ENCODE measurements at regions not wholly inside any gene's neighbourhood (a gene's known extent, or its start where the extent isn't known, plus 50 kb on each side); places are given as distances from the start of the nearest gene placed in this dataset.
A peak's percentile ranks its signal among the peaks of the same experiment; 100 is the strongest.
"Not testable (repeated sequence)": the region's sequence is repeated elsewhere in the genome, so short reads cannot be mapped to it uniquely, and the experiment has no call there.

DNA sequence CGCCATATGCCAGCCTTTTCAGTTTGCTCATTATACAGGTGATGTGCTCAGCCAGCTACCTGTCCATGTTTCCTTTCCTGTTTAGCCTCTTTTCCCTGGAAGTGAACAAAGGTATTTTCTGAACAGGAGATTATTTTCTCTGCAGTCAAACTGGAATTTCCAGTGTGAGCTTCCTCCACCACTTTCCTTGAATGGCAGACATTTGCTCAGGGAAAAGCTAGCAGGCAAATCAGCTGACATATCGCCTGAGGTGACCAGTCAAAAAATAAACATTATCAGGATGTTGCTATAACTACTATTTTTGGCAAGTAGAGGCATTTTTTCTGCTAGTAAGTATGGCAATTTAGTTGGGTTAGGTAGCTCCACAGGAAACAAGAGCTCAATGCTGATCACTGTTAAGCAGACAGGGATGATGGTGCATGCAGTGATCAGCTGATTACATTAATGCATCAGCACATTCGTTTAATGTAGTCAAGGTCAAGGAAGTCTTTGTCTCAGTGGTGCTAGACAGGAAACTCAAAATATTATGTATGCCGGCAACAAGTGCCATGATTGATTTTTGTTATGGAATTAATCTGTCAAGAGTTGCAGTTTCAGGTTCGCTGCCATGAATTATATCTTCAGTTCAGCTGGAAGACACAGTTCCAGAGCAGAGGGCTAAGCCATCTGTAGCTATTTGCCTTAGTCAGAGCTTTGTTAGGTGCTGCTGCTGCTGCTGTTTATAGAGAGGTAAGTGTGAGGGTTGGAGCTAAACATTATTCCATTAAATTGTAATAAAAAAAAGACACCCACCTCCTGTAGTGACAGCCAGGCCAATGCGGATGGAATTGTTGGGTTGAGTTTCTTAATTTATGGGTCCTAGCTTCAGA lies 179.7 kb upstream of the ST6GALNAC5 start:
- no peak for DNase-seq

DNA sequence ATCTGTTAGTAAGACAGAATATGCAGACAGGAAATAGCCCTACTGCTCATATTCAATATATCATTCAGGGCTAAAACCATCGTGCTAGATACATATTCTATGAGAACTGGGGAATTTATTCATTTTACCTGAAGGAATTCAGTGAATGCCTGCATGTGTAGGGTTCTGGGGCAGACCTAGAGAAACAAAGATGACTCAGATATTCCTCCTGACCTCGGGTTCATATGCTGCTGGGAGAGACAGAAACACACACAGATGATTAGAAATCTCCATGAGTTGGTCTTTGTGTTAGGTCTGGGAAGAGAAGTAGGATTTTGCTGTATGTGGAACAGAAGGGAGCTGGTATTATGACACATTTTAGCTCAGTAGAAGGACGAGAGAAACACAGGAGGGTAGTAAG lies 176.5 kb upstream of the ST6GALNAC5 start:
- DNase-seq: no peak

DNA sequence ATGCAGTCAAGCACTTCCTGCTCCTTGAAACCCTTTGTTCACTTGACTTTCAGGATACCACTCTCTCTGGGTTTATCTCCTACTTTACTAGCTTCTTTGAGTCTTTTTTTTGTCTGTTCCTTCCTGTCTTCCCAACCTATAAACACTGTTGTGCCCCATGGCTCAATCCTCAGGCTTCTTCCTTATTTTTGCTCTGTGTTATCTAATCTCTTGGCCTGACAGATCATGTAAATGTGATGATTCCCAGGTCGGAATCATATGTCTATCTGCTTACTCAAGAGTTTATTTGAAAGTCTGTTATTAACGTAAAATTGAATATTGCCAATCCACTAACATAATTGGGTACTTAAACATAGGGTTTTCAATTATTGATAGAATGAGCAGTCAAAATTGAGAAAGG lies 171.7 kb upstream of the ST6GALNAC5 start:
- DNase-seq: no peak

DNA sequence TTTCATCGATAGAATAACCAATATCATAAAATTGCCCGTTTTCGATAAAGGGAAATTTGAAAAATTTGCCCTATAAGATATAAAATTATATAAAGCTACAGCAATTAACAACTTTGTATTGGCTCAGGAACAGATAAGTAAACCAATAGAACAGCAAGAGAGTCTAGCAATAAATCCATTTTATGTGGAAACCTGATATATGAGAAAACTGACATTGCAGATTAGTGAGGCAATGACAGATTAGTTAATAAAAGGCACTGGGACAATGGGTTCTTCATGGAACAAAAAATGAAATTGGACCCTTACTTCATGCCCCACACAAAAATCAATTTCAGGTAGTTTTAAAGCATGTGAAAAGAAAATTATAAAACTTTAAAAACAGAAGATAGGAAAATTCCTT lies 169.9 kb upstream of the ST6GALNAC5 start:
- DNase-seq: peak in 1 of 2 experiments; percentile 5

DNA sequence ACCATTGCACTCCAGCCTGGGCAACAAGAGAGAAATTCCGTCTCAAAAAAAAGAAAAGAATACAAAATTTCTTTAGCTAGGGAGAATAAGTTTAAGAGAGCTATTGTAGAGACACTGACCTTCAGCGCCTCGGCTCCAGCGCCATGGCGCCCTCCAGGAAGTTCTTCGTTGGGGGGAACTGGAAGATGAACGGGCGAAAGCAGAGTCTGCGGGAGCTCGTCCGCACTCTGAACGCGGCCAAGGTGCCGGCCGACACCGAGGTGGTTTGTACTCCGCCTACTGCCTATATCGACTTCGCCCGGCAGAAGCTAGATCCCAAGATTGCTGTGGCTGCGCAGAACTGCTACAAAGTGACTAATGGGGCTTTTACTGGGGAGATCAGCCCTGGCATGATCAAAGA lies 167.6 kb upstream of the ST6GALNAC5 start:
- not testable (repeated sequence) for DNase-seq

DNA sequence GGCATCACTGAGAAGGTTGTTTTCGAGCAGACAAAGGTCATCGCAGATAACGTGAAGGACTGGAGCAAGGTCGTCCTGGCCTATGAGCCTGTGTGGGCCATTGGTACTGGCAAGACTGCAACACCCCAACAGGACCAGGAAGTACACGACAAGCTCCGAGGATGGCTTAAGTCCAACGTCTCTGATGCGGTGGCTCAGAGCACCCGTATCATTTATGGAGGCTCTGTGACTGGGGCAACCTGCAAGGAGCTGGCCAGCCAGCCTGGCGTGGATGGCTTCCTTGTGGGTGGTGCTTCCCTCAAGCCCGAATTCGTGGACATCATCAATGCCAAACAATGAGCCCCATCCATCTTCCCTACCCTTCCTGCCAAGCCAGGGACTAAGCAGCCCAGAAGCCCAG lies 167.1 kb upstream of the ST6GALNAC5 start:
- not testable (repeated sequence) for DNase-seq

DNA sequence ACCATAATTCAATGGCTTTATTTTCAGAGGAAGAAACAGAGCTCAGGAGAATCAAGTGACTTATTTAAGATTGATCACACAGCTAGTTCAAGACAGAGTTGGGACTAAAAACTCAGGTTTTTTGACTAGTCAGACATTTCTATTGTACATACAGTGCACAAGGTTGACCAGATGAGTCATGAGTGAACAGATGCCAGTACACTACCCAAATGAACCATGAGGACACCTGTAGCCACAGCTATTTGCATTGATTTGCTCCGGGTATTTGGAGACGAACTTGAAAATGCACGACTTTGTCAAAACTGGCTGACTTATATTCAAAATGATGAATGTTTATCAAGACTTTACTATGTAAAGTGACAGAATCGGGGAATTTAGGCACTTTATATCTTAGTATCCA lies 161.7 kb upstream of the ST6GALNAC5 start:
- DNase-seq: no peak

DNA sequence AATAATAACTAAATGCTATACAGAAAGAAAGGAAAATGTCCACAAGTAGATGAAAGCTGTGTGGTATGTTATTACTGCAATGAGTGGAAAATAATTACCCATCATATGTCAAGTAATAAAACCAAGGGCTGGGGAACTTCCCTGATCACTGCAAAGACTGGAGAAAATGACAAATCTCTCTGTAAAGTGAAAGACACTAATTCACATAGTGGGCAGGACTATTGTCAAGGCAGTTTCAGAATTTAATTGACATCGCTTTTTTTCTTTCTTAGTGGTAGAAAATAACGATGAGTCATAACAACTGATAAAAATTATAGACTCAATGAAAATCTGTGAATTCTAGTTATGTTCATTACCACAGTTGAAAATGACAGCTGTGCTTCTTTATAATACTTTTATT lies 153.7 kb upstream of the ST6GALNAC5 start:
- DNase-seq: peak in 1 of 2 experiments; percentile 5

DNA sequence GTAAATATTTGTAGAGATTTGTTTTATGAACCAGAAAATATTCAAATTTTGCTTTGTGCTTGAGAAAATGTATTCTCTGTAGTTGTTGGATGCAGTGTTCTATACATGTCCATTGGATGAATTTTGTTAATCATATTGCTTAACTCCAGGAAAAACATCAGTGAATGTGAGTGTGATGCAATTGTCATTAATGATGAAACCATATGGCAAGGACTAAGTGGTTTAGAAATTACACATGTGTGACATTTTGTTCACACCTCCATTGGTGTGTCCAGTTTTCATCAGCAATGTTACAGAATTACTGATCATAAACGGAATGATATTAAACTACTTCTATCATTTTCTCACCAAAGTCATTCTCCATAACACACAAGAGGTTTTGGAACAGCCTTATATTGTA lies 151.8 kb upstream of the ST6GALNAC5 start:
- DNase-seq: no peak

DNA sequence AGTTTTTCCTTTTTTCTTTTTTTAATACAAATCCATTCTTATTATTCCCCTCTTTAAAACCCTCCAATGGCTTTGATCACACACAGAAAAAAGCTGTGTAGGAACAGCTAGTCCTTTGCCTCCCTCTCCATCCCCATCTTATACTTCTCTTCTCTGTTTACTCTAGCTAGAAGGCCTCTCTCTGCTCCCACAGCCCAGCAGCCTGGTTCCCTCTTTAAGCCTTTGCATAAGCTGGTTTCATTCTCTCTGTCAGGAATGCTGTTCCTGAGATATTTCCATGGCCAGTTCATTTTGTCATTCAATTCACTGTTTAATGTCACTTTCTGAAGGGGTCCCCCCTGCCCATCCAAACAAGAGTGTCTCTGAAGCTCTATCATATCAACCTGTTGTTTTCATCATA lies 143.3 kb upstream of the ST6GALNAC5 start:
- DNase-seq: no peak

DNA sequence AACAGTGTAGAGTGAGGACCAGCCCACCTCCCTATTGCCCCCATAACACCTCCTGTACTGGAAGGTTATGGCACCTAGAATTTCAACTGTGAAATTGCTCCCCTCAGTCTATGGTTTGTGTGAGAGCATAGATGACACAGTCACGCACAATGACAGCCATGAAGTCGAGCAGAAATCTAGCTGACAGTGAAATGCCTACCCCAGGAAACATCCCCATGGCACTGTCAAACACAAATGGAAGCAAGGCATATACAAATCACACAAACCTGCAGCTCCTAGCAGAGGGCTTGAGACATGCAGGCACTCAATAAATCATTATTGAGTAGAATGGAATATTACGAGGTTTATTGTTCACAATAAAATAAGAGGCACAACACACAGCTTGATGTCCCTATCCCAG lies 142.5 kb upstream of the ST6GALNAC5 start:
- no peak for DNase-seq

DNA sequence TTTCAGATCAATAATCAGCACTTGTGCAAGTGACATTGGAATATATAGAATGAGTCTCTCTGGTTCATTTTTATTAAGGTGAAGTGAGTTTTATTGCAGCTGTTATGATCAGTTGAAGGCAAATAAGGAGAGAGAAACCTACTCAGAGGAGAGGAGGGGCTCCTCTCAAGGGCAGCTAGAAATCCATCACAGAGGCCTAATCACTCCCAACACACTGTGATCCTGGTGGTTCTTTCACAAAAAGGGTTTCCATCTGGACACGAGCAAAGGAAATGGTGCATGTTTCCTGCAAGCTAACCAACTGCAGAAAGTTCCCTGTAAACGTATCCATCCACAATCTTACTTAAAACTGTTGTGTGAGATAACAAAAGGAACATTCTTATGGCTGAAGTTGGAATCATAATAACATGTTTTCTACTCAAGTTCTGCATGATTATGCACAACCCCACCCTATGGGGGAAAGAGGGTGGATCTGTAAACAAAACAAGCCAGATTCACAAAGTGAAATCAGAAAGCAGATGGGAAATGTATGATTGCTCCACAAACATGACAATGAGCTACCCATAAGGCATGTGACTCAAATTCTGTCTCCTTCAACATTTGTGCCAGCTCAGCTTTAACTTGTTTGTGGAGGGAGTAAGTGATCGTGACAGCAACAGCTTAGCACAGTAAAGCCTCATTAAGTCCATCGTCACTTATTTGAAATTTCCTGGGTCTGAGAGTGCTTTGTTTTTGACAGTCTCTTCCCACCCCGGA lies 141.2 kb upstream of the ST6GALNAC5 start:
- no peak for DNase-seq

DNA sequence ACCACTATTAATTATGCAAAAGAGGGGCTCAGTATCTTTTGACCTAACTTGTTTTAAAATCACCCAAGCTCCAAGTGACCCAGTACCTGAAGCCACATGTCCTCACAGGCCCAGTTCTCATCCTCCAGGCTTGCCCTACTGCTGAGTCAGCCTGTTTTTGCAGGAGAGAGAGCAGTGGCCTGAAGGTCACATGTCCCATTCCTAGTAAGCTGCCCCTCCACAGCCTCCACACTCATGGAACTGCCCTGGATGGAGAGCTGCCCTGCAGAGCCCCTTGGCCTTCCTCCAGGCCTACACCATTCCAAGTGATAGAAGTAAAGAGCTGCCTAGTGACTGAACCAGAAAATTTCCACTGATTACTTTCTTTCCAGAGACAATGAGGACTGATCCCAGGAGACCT lies 139.8 kb upstream of the ST6GALNAC5 start:
- no peak for DNase-seq

DNA sequence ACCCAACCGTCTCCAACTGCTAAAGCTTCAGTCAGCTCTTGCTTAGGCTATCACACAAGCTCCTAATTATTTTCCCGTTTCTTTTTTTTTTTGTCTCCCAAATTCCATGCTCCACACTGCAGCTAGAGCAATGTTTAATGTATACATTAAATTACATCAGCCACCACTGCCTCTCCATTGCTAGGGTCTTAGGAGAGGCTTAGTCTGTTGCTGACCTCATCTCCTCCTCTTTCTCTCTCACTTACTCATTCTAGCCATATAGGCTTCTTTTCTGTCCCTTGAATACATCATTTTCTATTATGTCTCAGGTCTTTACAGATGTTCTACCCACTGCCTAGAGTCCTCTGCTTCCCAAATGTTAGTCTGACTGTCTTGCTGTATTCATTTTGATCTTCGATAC lies 138.1 kb upstream of the ST6GALNAC5 start:
- no peak for DNase-seq

DNA sequence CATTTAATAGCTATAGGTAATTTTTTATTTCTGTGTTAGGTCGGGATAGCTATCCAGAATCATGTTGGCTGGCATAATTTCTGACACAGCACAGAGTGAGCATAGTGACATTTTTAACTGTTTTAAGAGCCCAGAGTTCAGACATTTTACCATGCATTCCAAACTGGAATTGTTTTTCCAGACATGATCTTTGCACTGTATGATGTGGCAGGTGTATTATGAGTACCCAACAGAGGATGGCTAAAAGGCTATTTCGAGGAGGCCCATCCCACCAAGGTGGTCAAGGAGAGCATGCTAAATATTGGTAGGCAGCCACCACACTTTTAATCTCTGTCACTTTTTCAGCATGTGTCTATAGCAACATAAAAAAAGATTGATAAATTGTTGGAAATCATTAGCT lies 137.3 kb upstream of the ST6GALNAC5 start:
- DNase-seq: no peak

DNA sequence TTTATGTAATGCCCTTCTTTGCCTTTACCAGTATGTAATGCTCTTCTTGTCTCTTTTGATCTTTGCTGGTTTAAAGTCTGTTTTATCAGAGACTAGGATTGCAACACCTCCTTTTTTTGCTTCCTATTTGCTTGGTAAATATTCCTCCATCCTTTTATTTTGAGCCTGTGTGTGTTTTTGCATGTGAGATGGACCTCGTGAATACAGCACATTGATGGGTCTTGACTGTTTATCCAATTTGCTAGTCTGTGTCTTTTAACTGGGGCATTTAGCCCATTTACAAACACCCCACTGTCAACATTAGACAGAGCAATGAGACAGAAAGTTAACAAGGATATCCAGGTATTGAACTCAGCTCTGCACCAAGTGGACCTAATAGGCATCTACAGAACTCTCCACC lies 128.9 kb upstream of the ST6GALNAC5 start:
- not testable (repeated sequence) for DNase-seq

DNA sequence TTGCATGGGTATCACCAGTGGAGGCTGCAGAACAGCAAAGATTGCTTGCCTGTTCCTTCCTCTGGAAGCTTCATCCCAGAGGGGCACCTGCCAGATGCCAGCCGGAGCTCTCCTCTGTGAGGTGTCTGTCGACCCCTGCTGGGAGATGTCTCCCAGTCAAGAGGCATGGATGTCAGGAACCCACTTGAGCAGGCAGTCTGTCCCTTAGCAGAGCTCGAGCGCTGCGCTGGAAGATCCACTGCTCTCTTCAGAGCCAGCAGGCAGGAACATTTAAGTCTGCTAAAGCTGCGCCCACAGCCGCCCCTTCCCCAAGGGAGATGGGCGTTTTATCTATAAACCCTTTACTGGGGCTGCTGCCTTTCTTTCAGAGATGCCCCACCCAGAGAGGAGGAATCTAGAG lies 126.3 kb upstream of the ST6GALNAC5 start:
- DNase-seq: peak; percentile 61 to 91

DNA sequence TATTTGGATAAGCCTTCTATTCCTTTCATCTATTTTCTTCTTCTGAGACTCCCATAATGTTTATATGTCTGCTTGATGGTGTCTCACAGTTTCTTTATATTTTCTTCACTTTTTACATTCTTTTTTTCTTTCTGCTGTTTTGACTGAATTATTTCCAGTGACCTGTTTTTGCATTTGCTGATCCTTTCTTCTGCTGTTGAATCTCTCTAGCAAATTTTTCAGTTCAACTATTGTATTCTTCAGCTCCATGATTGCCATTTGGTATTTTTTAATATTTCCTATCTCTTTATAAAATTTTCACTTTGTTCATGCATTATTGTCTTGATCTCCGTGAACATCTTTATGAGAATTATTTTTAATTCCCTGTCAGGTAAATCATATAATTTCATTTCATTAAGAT lies 122.3 kb upstream of the ST6GALNAC5 start:
- DNase-seq: no peak

DNA sequence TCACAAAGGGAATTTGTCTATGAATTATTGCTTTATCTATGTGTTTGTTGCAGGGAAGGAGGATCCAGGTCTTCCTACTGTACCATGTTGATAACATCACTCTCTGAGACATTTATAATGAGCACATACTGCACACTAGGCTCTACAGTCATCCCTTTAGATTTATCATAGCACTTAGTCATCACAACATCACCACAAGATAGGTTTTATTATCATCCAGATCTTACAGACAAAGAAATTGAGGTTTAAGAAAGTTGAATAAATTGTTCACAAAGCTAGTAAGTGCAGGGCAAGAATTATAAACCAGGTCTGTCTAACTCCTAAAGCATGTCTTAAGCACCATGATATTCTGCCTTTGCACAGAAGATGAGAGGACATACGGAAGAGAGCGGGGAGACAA lies 121.1 kb upstream of the ST6GALNAC5 start:
- no peak for DNase-seq

DNA sequence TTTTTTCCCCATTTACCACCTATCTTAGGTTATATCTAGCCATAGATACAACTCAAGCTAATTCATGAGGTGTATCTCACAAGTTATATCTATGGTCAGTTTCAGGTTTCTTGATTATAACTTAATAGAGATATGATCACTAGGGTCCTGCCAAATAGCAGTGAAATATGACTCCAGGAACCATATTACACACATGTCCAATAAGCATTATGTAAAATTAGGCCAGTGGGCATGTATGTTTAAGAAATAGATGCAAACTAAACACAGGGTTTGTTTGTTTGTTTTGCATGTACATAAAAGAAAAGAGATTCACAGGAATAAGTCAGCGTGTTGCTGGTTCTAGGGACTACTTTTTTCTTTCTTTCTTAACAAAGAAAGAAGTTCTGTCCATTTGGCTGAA lies 112.5 kb upstream of the ST6GALNAC5 start:
- no peak for DNase-seq

DNA sequence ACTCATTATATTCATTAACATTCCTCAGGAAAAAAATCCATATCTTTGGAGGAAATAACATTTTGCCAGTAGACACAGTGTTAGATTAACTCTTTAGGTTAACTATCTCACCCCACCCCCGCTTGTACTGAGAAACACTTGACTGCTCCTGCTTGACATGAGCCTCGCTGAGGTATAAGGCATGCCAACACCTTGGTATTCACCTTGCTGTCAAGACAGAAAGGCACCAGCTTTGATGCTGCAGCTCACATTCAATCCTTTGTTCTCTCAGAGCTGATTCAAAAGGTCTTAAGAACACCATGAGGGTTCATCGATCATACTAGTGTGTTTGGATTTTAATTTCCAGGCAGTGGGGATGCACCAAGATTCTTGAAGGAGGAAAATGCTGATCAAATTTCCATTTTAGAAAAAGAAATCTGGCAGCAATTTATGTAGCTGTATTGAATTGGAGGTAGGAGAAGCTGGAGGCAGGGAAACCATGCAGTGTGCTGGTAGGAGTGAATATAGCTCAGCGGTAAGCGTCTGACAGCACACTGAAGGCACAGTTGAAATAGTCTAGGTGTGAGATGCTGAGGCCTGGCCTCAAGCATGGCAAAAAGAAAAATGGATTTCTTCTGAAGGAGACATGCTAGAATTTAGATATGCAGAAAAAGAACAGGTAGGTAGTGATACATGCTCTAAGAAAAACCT lies 108.0 kb upstream of the ST6GALNAC5 start:
- no peak for DNase-seq

DNA sequence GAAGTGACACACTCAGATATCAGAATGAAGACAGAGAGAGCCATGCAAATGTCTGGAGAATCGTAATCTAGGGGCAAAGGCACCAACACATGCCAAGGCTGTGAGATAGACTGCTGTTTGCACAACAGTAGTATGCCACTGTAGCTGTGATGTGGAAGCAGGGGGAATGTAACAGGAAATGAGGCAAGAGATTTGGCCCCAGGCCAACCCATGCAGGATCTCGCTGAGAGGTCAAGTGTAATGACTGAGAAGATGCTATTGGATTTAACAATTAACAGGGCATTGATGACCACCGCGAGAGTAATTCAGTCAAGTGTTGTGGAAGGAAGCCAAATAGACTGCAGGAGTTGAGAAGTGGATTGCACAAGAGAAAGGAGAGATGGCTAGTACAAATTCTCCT lies 107.3 kb upstream of the ST6GALNAC5 start:
- DNase-seq: peak; percentile 3 to 19

DNA sequence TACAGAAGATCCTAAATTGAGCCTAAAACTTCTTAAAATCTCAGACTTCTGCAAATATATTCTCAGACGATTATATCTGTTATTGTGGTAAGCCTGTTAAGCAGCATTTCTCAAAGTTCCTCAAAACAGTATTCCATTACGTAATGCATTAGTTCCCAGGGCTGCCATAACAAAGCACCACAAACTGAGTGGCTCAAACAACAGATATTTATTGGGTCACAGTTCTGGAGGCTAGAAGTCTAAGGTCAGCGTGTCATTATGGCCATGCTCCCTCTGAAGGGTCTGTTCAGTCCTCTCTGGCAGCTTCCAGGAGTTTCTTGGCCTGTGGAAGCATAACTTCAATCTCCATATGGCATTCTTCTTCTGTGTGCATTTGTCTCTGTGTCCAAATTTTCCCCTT lies 103.5 kb upstream of the ST6GALNAC5 start:
- DNase-seq: no peak
